HG03439 (cell line): ENCODE measurements at regions not wholly inside any gene's neighbourhood (a gene's known extent, or its start where the extent isn't known, plus 50 kb on each side); places are given as distances from the start of the nearest gene placed in this dataset.
"Not testable (repeated sequence)": the region's sequence is repeated elsewhere in the genome, so short reads cannot be mapped to it uniquely, and the experiment has no call there.

Experiments
- ATAC-seq: cut with Tn5 transposase; IDR thresholded peaks from one replicate; pipeline ENCODE4 v1.9.1; 2021; ENCODE audit warnings: mild to moderate bottlenecking, moderate library complexity; ENCODE audit not compliant: unreplicated experiment

DNA sequence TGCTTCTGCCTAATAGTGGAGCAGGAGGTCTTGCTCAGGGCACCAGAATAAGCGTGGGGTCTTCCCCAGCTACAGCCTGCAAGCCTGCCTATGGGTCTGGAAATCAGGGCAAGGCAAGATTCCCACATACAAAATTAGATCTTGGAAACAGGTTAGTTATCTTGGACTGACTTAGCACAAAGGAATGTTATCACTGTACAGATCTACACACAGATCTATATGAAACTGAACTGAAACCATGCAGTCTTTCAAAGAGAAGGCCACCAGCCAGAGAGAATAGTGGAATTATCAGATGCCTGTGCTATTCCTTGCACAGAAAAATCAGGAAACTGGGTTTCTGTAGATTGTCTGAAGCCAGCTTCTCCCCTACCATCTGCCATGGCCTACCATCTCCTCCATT is 585.7 kb downstream of the ACTL7B start:
- no peak for ATAC-seq

DNA sequence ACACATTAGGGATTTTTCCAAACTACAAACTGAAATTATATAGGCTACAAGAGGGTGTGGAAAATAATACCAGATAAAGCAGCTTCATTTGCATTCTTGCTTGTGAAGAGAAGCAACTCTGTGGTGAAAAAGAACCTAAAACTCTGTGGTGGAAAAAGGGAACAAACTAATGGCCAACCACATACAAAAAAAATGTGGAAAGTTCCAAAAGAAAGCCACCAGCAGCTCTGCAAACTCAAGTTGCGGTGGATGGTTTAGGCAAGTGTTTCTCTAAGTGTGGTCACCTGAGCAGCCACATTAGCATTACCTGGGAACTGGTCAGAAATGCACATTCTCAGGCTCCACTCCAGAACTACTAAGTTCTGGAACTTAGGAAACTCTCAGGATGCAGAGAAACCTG is 586.4 kb downstream of the ACTL7B start:
- ATAC-seq, result no peak

DNA sequence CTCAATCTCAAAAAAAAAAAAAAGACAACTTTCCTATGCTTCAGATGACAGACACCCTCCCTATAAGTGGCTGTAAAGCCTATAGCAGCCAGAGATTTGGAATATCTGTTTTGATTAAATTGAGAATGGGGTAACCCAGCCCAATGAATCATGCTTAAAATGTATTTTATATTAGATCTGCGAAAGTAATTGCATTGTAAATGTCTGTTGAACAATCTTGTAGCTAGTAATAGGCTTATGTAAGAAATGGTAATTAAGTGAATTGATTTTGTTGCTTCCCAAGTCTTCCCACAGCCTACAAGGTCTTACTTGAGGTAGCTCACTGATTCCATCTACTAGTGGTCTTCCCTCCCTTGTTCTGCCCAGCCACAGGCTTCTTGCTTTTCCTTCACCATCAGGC is 590.7 kb downstream of the ACTL7B start:
- ATAC-seq, result no peak

DNA sequence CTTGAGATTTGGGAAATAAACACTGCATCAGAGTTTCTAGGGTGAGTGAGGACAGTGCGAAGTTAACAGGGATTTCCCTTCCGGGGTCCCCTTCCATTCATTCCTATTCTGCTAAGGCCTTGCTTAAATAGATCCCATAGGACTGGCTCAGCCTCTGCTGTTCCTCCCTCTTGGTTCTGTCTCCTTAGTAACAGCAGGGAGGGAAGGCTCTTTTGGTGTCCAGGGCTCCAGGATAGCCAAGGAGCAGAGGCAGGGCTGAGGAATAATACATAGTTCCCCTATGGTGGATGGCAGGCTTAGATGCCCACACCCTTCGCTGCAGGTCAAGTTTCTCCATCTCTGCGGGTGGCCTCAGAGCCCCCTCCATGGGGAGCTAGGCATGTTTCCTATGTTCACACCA is 591.7 kb downstream of the ACTL7B start:
- no peak for ATAC-seq

DNA sequence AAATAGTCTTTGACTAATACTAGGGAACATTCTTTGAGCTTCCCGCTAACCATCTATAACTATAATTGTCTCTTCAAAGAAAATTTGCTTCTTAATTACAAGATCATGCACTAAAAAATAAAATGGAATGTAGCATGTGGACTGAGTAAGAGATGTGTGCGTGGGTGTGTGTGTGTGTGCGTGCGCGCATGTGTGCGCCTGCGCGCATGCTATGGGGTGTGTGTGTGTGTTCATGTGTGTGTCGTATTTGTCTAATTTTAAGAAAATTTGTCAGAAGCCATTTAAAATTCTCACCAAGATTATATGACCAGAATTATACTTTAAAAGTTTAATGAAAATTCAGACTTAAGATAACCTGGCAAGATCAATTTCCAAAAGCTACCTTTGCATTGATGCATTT is 593.0 kb downstream of the ACTL7B start:
- no peak for ATAC-seq

DNA sequence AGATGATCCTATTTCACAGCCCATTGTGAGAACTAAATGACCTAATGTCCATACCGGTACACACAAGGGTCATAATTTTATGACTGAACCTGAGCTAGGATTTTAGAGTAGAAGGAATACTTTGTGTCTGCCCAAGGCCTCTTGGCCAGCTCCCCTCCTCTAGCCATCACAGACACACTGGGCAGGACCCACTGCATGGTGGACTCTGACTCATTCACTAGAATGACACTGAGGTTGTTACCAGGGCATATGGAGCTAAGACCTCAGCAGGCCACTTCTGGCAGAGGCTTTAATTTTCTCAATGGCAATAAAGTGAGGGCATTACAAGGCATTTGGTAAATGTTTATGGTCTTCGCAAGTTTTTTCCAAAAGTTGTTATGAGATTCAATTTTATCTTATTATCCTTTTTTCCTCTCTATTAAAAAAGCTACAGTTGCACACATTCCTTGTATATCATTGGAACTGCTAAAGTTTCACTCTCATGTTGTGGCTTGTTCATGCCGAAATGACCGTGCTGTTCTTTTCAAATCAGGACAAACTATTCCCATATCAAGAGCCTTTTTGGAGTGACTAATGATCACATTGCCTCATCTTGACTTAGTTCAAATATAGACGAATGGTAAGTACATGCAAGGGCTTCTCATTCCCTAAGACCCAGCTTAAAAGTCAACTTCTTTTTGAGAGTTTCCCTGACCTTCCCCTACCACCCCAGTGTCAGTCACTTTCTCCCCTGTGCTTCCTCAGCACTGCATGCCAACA is 595.7 kb downstream of the ACTL7B start:
- no peak for ATAC-seq

DNA sequence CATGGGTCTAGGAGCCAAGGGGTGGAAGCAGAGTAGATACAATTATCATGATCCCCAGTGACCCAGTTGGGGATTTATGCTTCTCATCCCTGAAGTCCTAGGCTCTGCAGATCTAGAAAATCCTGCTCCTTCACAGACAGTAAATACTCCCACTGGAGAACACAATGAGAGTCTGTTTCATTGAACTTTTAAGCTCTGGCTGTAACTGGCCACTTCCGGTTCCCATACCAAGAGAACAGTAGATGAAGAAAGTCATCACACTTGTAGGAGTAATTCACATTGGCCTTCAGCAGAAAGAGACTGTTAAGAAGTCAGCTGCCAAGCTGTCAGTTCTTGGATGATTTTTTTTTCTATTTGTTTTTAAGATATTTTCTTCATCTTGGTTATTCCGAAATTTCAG is 597.1 kb downstream of the ACTL7B start:
- ATAC-seq, result no peak

DNA sequence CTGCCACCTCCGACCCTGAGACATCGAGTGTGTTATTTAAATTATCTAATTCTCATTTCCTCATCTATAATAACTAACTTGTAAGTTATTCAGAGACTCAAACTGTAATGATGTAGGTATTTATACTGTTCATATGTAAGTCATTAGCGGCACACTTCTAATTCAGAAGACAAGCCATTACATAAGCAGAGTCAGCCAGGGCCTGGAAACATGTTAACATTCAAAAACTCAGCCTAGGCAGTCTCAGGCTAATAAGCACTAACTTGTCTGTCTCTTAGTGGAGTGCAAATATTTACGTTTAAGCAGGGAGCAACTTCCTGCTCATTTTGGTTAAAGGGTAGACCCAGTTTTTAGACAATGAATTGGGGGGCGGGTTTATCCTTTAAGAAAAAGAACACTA is 598.4 kb downstream of the ACTL7B start:
- no peak for ATAC-seq

DNA sequence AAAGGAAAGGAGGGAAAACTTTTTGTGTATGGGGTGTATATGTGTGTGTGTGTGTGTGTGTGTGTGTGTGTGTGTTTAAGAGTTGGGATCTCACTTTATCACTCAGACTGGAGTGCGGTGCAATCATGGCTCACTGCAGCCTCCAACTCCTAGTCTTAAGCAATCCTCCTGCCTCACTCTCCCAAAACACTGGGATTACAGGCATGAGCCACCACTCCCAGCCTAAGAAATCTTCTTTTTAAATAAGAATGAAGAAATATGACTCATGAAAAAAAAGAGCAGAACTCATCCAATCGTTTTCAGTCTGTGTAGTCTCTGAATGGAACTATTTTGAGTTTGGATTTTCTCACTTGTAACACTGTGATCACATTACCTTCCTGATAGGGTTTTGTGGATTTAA is 601.5 kb downstream of the ACTL7B start:
- no peak for ATAC-seq

DNA sequence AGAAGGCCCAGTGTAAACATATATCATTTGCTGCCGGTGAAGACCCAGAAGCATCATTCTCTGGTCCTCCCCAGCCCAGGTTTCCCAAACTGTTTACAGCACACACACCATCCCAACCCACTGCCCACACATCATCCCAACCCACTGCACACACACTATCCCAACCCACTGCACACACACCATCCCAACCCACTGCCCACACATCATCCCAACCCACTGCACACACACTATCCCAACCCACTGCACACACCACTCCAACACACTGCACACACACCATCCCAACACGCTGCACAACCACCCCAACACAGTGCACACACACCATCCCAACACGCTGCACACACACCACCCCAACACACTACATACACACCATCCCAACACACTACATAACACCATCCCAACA is 608.4 kb downstream of the ACTL7B start:
- not testable (repeated sequence) for ATAC-seq

DNA sequence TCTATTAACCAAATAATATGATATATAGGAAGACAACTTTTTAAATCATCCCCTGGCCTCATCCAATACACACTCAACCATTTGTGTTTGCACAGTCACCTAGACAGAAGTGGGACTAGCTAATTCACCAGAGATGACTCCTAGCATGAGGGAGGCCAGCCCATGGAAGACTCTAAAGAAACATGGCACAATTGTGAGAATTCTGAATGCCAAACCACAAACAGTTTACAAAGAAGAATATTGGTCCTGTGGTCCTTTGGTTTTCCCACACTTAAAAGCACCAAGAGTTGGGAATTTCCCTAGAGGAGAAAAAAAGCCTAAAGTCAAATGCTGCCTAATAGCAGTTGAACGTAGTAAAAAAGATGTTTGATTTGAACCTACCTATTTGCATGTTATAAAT is 609.9 kb downstream of the ACTL7B start:
- ATAC-seq, result no peak

DNA sequence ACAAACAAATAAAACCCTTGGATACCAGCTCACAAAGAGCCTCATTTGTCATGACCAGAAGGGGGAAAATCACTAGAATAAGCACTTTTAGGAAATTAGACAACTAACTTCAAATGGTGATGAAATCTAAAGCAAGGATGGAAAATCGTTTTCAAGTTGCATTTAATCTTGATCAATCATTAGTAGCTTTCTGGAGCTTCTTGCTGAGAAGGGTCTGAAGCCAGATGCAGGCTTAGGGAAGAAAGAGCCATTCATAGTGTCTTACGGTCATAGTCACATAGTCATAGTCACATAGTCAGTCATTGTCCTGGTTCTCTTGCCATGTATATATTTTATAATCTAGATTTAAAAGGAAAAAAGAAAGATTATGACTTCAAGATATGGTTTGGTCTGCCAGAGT is 610.5 kb downstream of the ACTL7B start:
- ATAC-seq, result no peak

DNA sequence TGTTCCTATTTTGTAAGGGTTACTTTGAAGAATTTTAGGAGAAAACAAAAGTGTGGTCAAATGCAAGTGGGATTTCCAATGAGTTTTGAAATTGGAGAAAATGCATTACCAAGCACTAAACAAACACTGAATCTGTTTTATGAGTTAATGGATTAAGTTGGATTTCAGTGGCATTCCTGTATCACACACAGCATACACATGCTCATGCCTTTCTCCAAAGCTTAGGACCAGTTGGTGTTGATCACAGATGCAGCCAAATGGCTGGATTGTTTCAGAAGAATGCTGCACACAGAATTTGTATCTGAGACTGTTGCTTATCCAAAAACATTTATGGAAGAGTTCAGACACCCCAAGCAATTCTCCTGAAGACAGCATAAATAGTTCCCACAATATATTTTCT is 611.1 kb downstream of the ACTL7B start:
- no peak for ATAC-seq

DNA sequence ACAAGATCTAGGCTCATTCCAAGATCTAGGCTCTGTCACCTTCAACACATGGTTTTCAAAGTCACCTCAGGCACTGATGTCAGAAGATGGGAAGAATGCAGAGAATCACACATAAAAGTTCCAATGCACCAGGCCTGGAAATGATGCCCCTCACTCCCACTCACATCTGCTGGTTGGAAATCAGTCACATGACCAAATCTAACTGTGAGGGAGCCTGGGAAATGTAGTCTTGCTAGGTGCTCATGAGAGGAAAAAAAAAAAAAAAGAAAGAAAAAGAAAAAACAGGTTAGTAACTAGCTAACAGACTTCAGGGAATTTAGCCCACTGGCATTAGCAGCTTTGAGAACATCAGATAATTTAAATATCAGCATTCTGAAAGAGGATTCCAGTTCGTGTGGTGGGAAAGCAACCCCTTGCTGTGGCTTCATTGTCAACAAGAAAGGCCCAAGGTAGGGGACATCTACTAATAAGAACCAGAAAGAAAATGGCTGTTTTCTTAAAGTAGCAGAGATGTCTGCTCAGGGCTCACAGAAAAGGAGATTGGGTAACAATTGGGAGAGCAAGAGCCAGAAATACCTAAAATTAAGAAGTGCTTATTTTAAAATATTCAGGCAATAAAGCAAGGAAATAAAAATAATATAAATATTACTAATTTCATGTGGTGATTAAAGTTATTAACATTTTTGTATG is 614.3 kb downstream of the ACTL7B start:
- ATAC-seq, result no peak

DNA sequence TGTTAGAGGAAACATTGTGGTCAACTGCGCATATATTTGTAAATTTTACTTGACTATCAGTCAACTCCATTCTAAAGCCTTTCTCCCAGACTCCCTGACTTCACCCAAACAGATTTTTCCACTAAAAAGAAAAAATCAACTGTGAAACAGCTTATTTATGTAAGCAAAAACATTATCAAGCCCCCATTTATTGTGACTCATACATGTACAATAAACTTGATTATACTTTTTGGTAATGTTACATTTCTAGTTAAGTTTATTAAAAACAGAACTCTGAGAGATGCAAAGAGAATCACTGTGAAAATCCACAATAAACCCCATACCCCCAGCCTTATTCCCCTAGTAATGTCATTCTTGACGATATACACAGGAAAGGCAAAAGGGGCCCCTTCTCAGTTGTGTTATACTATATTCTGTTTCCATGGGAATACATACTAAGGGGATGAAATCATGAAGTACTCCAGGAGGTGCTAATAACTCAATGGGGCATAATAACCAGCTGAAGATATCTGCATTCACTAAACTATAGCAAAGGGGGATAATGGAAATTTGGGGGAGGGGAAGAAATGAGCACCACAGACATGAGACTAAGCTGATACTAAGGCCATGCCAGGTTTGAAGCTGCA is 616.0 kb downstream of the ACTL7B start:
- no peak for ATAC-seq

DNA sequence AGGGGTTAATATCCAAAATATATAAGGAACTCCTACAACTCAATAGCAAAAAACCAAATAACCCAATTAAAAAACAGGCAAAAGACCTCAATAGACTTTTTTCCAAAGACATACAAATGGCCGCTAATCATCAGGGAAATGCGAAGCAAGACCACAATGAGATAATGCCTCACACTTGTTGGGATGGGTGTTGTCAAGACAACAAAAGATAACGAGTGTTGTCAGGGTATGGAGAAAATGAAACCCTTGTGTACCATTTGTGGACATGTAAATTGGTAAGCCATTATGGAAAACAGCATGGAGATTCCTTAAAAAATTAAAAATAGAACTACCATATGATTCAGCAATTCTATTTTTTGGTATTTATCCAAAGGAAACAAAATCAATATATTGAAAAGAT is 620.2 kb downstream of the ACTL7B start:
- ATAC-seq, result no peak

DNA sequence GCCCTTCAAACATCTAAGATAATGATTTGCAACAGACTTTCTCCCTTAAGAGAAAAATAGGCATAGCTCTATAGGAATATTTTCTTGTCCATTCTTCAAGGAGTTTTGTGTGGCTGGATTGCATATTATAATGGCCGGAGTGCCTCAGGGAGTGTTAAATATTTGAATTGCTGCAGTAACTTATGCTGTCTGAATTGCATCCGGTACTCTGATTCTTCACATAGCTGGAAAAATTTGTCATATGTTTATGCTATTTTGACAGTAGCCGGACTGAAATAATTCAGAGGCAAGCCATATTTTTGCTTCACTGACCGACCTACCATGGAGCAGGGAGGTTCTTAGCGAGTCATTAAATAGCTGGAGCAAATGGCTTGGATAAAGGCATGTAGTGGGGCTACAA is 621.0 kb downstream of the ACTL7B start:
- ATAC-seq, result no peak

DNA sequence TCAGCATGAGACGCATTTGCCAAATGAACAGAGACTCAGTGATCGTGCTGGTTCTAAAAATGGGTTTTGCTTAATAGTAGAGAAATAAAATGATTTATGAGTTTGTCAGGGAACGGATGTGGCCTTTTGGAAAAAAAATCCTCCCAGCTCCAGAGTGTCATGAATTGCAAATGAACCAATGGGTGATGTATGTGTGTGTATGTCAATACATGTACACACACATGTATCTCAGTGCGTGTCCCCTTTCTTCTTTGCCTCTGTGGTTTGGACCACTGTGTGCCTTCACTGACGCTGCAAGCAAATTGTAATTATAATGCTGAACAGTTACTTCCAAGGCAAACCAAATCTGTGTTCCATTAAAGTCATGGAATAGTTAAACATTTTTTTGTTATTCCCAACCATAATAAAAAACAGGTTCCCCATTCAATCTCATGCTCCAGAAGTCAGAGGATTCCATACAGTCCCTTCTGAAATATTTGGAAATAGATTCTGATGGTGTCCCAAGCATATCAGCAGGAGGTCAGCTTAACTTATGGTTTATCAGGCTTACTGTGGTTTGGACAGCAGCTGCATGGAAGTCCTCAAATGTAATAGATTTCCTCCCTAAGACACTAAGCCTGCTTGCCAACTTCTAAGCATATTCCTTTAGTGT is 630.5 kb downstream of the ACTL7B start:
- no peak for ATAC-seq

DNA sequence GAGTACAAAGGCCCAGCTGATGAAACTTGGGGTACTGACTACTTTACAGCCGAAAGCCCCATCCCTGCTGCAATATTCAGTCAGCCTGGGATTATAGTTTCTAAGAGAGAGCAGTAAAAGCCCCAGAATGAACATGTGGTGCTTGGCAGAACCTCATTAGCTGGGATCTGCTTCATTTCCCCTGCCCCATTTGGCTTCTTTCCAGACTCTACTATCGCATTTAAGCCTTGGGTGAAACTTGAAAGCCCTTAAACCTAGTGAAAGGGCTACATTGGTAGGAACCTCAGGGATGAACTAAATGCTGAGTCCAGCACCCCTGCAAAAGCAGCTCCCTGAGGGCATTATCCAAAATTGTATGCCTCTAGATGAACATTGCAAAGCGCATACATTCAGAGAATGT is 631.1 kb downstream of the ACTL7B start:
- ATAC-seq, result no peak

DNA sequence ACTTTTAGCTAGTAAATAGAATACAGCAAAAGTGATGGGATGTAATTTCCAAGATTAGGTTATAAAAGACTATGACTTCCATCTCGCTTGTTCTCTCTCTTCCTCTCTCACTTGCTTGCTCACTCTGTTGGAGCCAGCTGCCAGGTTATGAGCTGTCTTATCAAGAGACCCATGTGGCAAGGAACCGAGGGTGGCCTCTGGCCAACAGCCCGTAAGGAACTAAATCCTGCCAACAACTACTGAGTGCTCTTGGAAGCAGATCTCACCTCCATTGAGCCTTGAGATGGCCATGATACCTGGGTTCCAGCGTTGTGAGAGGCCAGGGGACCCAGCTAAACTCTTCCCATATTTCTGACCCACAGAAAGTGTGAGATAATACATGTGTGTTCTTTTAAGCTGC is 636.1 kb downstream of the ACTL7B start:
- no peak for ATAC-seq

DNA sequence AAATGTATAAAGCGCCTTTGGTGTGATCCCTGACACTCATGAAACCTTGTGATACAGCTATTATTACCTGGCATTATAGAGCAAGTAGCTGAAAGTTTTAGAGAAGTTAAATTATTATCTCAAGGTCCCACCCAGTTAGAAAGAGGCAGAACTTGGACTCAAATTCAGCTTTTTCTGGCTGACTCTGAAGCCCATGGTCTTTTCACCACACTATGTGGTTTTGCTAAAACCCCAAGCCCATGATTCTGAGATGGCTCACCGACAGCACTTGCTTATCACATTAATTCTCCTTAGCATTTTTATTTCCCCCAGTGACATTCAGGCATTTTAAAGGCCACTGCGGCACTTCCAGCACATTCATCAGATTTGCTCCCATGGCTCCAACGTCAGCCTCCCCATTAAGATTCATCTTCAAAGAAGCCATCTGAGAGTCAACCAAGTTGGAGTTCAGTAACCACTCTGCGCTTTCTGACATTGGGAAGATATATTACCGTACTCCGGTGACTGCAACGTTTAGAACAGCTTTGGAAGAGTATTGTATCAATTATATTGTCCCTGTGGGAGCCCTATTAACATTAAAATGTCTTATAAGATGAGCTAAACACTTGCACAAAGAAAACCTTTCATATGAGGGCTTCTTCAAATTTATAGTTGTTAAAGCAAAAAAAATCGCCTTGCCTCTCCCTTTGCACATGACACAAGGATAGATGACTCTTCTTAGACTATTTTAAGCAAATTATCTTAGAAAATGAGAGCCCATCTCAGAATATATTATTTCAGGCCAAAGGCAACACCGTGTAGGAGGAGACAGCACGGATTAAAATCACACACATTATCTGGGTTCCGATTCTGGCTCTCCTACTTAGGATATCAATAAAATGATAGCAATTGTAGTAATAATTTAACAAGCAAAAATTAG is 638.1 kb downstream of the ACTL7B start:
- ATAC-seq, result no peak
